ENCODE measurements at regions not wholly inside any gene's neighbourhood (a gene's known extent, or its start where the extent isn't known, plus 50 kb on each side); places are given as distances from the start of the nearest gene placed in this dataset.
A peak's percentile ranks its signal among the peaks of the same experiment; 100 is the strongest.

GRCh38 chr10:21194510-21194993, 297.4 kb upstream of the NEBL start:
- Mint-ChIP-seq H3K36me3 (no peaks in the 10 kb centered on the region), H3K4me3 (no peak overlapping the region), H3K27ac (no peak overlapping the region), H3K27me3 (no peaks in the 10 kb centered on the region), H3K9me3 (no peaks in the 10 kb centered on the region), H3K4me1 (no peaks in the 10 kb centered on the region)
- POLR2A ChIA-PET: no interaction called here
- DNase-seq (no peak), ATAC-seq (ENCODE audit: low read depth) (no peak)

GRCh38 chr10:21193196-21193595, 296.1 kb upstream of the NEBL start:
- Mint-ChIP-seq H3K27ac (no peak overlapping the region), H3K27me3 (no peaks in the 10 kb centered on the region), H3K9me3 (no peaks in the 10 kb centered on the region), H3K4me3 (no peak overlapping the region), H3K4me1 (no peaks in the 10 kb centered on the region), H3K36me3 (no peaks in the 10 kb centered on the region)
- DNase-seq: no peak
- POLR2A ChIA-PET: no interaction called here
- no peak for ATAC-seq (ENCODE audit: low read depth)

GRCh38 chr10:21191512-21191911, 294.4 kb upstream of the NEBL start:
- Mint-ChIP-seq H3K4me1 (no peaks in the 10 kb centered on the region), H3K27ac (no peak overlapping the region), H3K4me3 (no peak overlapping the region), H3K27me3 (no peaks in the 10 kb centered on the region), H3K9me3 (no peaks in the 10 kb centered on the region), H3K36me3 (no peaks in the 10 kb centered on the region)
- no peak for ATAC-seq (ENCODE audit: low read depth)
- no peak for DNase-seq
- POLR2A ChIA-PET: no interaction called here

- Mint-ChIP-seq H3K27ac (no peak overlapping the region), H3K27me3 (peaks cover 2% of the 10 kb centered on the region), H3K4me1 (no peaks in the 10 kb centered on the region), H3K36me3 (no peaks in the 10 kb centered on the region), H3K9me3 (peaks cover 3% of the 10 kb centered on the region), H3K4me3 (no peak overlapping the region)
- ATAC-seq (ENCODE audit: low read depth): no peak
- POLR2A ChIA-PET: no interaction called here
- no peak for DNase-seq
Observed at GRCh38 chr10:21184984-21185383, 287.9 kb upstream of the NEBL start.

GRCh38 chr10:21184216-21184615, 287.1 kb upstream of the NEBL start:
- H3K36me3 Mint-ChIP-seq: no peaks in the 10 kb centered on the region
- H3K9me3 Mint-ChIP-seq: peaks cover 7% of the 10 kb centered on the region
- POLR2A ChIA-PET: no interaction called here
- H3K4me1 Mint-ChIP-seq: no peaks in the 10 kb centered on the region
- no peak for ATAC-seq (ENCODE audit: low read depth)
- no peak overlapping the region for H3K27ac Mint-ChIP-seq
- DNase-seq: no peak
- no peak overlapping the region for H3K4me3 Mint-ChIP-seq
- peaks cover 2% of the 10 kb centered on the region for H3K27me3 Mint-ChIP-seq

GRCh38 chr10:21183025-21183424, 285.9 kb upstream of the NEBL start:
- Mint-ChIP-seq H3K9me3 (peaks cover 7% of the 10 kb centered on the region), H3K4me1 (no peaks in the 10 kb centered on the region), H3K4me3 (no peak overlapping the region), H3K27ac (no peak overlapping the region), H3K36me3 (no peaks in the 10 kb centered on the region), H3K27me3 (peaks cover 2% of the 10 kb centered on the region)
- DNase-seq (no peak), ATAC-seq (ENCODE audit: low read depth) (no peak)
- POLR2A ChIA-PET: no interaction called here

GRCh38 chr10:21181451-21181850, 284.3 kb upstream of the NEBL start:
- POLR2A ChIA-PET: no interaction called here
- Mint-ChIP-seq H3K27me3 (peaks cover 9% of the 10 kb centered on the region), H3K36me3 (no peaks in the 10 kb centered on the region), H3K27ac (no peak overlapping the region), H3K4me1 (no peaks in the 10 kb centered on the region), H3K4me3 (no peak overlapping the region), H3K9me3 (peaks cover 7% of the 10 kb centered on the region)
- no peak for ATAC-seq (ENCODE audit: low read depth)
- no peak for DNase-seq

- DNase-seq: no peak
Observed at GRCh38 chr10:21180604-21181003, 283.5 kb upstream of the NEBL start.

GRCh38 chr10:21176934-21177480, 279.9 kb upstream of the NEBL start:
- DNase-seq (no peak), ATAC-seq (ENCODE audit: low read depth) (no peak)
- POLR2A ChIA-PET: no interaction called here
- Mint-ChIP-seq H3K4me1 (peaks cover 5% of the 10 kb centered on the region), H3K27me3 (peaks cover 39% of the 10 kb centered on the region), H3K4me3 (no peak overlapping the region), H3K36me3 (no peaks in the 10 kb centered on the region), H3K27ac (no peak overlapping the region), H3K9me3 (peaks cover 7% of the 10 kb centered on the region)

More at GRCh38 chr10:21180604-21181003, 283.5 kb upstream of the NEBL start:
- Mint-ChIP-seq H3K36me3 (no peaks in the 10 kb centered on the region), H3K27me3 (peaks cover 17% of the 10 kb centered on the region), H3K27ac (no peak overlapping the region), H3K9me3 (peaks cover 7% of the 10 kb centered on the region), H3K4me3 (no peak overlapping the region), H3K4me1 (no peaks in the 10 kb centered on the region)
- POLR2A ChIA-PET: no interaction called here
- no peak for ATAC-seq (ENCODE audit: low read depth)

- POLR2A ChIA-PET: no interaction called here
- ATAC-seq (ENCODE audit: low read depth) (no peak), DNase-seq (no peak)
- Mint-ChIP-seq H3K36me3 (no peaks in the 10 kb centered on the region), H3K4me3 (no peak overlapping the region), H3K9me3 (peaks cover 7% of the 10 kb centered on the region), H3K4me1 (peaks cover 5% of the 10 kb centered on the region), H3K27ac (no peak overlapping the region), H3K27me3 (peaks cover 49% of the 10 kb centered on the region)
Observed at GRCh38 chr10:21175797-21176196, 278.7 kb upstream of the NEBL start.

DNA sequence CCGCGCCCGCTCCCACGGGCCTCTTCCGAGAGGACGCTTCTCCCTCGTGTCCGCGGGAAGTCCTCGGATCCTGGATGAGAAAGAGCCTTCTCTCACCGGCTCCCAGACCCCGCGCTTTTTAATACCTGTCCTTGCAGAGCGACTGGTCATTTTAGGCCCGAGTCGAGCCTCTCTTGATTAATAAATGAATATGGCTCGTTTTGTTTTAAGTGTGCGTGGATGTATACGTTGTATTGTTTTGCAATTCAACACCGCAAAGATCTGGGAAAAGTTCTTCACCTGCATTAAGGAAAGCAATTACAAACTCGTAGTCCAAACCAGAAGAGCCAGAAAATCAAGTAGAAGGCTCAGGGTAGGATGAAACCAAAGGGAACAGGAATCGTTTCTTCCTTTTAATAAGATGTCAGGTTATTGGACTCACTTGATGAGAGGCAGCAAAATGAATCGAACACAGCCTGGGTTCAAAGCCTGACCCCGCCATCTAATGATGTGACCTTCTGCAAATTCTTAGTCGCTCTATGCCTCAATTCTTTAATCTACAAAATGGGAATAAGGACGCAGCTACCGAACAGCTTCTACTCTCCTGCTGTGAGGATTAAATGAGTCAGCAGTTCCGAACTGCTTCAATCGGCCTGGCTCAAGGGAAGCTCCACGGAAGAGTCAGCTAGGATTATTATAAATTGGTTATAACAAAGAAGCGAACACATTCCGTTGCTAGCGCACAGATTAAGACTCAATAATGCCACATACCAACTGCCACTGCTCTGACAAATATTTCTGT, 277.8 kb upstream of the NEBL start:
- Mint-ChIP-seq H3K27ac (no peak overlapping the region), H3K9me3 (peaks cover 4% of the 10 kb centered on the region), H3K4me3 (peak overlapping the region; percentile 69), H3K36me3 (no peaks in the 10 kb centered on the region), H3K27me3 (peaks cover 49% of the 10 kb centered on the region), H3K4me1 (peaks cover 5% of the 10 kb centered on the region)
- DNase-seq (no peak), ATAC-seq (ENCODE audit: low read depth) (no peak)
- POLR2A ChIA-PET: no interaction called here

DNA sequence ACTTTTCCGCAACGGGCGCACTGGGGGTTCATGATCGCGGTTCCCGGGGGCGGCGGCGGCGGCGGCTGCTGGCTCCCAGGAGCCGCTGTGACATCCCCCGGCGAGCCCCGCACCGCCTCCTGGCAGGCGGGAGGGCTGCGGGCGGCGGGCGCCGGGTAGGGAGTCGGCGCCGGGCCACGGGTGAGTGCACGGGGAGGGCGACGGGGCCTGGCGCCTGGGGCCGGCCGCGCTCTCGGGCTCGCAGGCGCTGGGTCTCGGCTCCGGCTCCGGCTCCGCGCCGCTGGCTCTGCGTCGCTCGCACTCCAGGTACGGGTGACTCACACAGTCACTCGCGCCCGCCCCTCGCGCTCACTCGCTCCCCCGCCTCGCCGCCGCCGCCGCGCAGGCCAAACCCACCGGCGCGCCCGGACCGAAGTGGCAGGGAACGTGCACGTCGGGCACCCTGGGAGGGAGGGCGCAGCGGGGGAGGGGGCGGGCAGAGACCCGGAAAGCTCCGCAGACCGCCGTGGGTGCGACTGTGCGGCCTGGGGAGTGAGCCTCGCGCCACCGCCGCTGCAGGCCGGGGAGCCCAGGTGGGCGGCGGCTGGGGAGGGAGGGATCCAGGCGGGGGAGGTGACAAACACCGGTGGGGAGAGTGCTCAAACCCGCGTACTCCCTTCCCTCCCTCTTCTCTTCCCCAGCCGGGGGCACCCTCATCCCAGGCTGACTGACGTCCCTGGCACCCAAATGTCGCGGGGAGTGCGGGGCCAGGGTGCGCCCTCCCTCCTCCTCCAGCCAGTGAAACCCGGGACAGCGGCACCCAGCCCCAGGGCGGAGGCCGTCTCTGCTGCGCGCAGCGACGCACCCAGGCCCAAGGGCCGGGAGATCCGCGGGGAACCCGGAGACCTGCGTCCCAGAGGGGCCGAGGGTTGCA, 276.9 kb upstream of the NEBL start:
- POLR2A ChIA-PET: no interaction called here
- H3K4me1 Mint-ChIP-seq: peaks cover 5% of the 10 kb centered on the region
- peaks cover 49% of the 10 kb centered on the region for H3K27me3 Mint-ChIP-seq
- H3K9me3 Mint-ChIP-seq: no peaks in the 10 kb centered on the region
- H3K4me3 Mint-ChIP-seq: peak overlapping the region; percentile 66
- H3K36me3 Mint-ChIP-seq: no peaks in the 10 kb centered on the region
- DNase-seq (peak; percentile 44), ATAC-seq (ENCODE audit: low read depth) (peak; percentile 68)
- H3K27ac Mint-ChIP-seq: no peak overlapping the region

DNA sequence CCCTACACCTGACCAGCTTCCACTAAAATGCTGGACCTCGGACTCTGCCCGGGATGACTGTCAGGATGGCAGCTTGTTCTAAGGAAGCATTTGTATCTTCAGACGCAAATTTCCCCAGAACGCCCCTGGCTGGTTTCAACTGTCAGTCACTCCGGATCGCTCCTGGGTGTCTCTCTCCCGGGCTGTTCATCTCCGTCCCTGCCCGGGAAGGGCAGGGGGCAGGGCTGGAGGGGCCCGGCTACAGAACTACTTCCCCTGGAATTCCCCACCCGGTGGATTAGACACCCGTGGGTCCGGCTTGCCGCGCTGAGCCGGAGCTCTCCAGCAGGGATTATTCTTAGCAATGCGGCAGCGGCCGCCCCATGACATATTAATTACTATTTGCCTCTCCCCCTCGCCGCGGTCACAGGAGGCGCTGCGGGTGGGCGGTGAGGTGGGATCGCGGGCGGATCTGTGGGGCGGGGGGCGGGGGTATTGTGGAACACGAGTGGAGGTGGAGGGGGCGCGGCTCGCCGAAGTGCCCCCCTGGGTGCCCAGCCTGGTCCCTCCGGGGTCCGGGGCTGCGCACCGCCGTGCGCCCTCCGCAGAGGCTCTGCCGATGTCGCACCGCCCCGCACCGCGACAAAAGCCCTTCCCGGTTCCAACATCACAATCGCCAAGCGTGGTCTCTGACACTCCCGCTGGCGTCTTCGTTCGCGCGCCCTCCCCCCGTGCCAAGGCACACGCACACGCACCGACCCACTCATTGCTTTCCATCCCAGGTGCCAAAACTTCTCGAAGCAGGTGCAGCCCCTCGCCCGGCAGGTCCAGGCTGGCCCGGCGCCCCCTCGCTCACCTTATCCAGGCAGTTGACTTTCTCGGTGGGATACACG, 276.1 kb upstream of the NEBL start:
- Mint-ChIP-seq H3K4me3 (peak overlapping the region; percentile 66), H3K27ac (no peak overlapping the region), H3K36me3 (no peaks in the 10 kb centered on the region), H3K27me3 (peaks cover 49% of the 10 kb centered on the region), H3K4me1 (peaks cover 5% of the 10 kb centered on the region), H3K9me3 (no peaks in the 10 kb centered on the region)
- peak; percentile 30 for DNase-seq
- POLR2A ChIA-PET: no interaction called here
- no peak for ATAC-seq (ENCODE audit: low read depth)

Measured in activated naive CD8-positive, alpha-beta T cell treated with anti-CD3 and anti-CD28 coated beads, Interleukin-2, amount 10 ng/mL, durations not matched to agents 7 days and 5 days (primary cell).